HK-2 (cell line): ENCODE measurements at regions not wholly inside any gene's neighbourhood (a gene's known extent, or its start where the extent isn't known, plus 50 kb on each side); places are given as distances from the start of the nearest gene placed in this dataset.
"Not testable (repeated sequence)": the region's sequence is repeated elsewhere in the genome, so short reads cannot be mapped to it uniquely, and the experiment has no call there.

Experiments
- DNase-seq: peaks from one replicate; pipeline ENCODE4 v3.0.0-alpha.2; 2018; ENCODE audit not compliant: unreplicated experiment

- DNase-seq = no peak
Observed at GRCh38 chr5:27451377-27451776, 413.0 kb upstream of the CDH9 start.

- no peak for DNase-seq
Observed at GRCh38 chr5:27450607-27451006, 412.2 kb upstream of the CDH9 start.

GRCh38 chr5:27439383-27439782 lies 401.0 kb upstream of the CDH9 start:
- not testable (repeated sequence) for DNase-seq

- no peak for DNase-seq
Observed at GRCh38 chr5:27437594-27438200, 399.3 kb upstream of the CDH9 start.

GRCh38 chr5:27434335-27434734 lies 395.9 kb upstream of the CDH9 start:
- DNase-seq = no peak

GRCh38 chr5:27414099-27414498 lies 375.7 kb upstream of the CDH9 start:
- DNase-seq = no peak

GRCh38 chr5:27412384-27412783 lies 374.0 kb upstream of the CDH9 start:
- DNase-seq = no peak

- no peak for DNase-seq
Observed at GRCh38 chr5:27406020-27406419, 367.6 kb upstream of the CDH9 start.

- no peak for DNase-seq
Observed at GRCh38 chr5:27403243-27403882, 365.0 kb upstream of the CDH9 start.

- no peak for DNase-seq
Observed at GRCh38 chr5:27402828-27403227, 364.4 kb upstream of the CDH9 start.

- DNase-seq = no peak
Observed at GRCh38 chr5:27396998-27397397, 358.6 kb upstream of the CDH9 start.

- no peak for DNase-seq
Observed at GRCh38 chr5:27392716-27393115, 354.3 kb upstream of the CDH9 start.

GRCh38 chr5:27389696-27390095 lies 351.3 kb upstream of the CDH9 start:
- no peak for DNase-seq

GRCh38 chr5:27388755-27389154 lies 350.4 kb upstream of the CDH9 start:
- DNase-seq = no peak

GRCh38 chr5:27387535-27388073 lies 349.2 kb upstream of the CDH9 start:
- no peak for DNase-seq

GRCh38 chr5:27381686-27382085 lies 343.3 kb upstream of the CDH9 start:
- no peak for DNase-seq

- no peak for DNase-seq
Observed at GRCh38 chr5:27377626-27378025, 339.2 kb upstream of the CDH9 start.

- no peak for DNase-seq
Observed at GRCh38 chr5:27353970-27354369, 315.6 kb upstream of the CDH9 start.

GRCh38 chr5:27353540-27353939 lies 315.2 kb upstream of the CDH9 start:
- DNase-seq = no peak

- DNase-seq = no peak
Observed at GRCh38 chr5:27341342-27341741, 303.0 kb upstream of the CDH9 start.

GRCh38 chr5:27336817-27337216 lies 298.4 kb upstream of the CDH9 start:
- DNase-seq = no peak

- no peak for DNase-seq
Observed at GRCh38 chr5:27328480-27328879, 290.1 kb upstream of the CDH9 start.

- no peak for DNase-seq
Observed at GRCh38 chr5:27325513-27325912, 287.1 kb upstream of the CDH9 start.

GRCh38 chr5:27318701-27319100 lies 280.3 kb upstream of the CDH9 start:
- DNase-seq = no peak
